ENCODE measurements at regions not wholly inside any gene's neighbourhood (a gene's known extent, or its start where the extent isn't known, plus 50 kb on each side); places are given as distances from the start of the nearest gene placed in this dataset.

DNA sequence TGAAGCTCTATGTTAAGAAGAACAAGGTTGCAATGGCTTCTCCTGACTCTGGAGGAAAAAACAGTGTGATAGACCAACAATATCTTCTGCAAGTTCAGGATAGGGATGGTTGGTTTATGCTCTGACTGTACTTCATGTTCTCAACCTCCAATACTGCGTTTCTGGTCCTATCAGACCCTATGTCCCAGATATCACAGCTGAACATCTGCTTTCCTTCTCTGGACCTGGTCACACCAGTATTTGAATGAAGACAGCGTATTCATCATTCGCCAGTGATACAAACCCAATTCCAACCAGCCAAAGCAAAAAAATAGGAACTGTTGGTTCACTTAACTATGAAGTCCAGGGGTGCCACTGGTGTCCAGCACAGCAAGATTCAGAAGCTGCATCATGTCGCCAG lies 124.5 kb upstream of the KLF3 start:
- ATAC-seq (ENCODE audit: low FRiP score) (no peak), DNase-seq (ENCODE audit: low spot score) (no peak)

DNA sequence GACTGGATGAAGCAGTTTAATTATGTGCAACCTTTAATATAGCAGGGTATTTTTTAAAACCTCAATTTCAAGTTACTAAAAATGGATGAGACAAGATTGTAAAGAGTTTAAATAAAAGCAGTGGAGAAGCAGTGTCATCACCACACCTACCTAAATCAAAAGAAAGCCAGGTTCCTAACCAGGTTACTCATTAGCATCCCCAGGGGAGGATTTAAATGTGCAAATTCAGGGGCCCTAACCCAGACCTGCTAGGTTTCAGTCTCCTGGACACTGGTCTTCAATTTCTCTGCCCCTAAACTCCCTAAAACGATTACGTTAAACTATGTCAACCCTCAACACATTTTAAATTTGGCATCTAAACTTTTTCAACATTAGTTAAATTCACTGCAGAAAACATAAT lies 116.9 kb upstream of the KLF3 start:
- TF ChIP-seq, protein P1, sequence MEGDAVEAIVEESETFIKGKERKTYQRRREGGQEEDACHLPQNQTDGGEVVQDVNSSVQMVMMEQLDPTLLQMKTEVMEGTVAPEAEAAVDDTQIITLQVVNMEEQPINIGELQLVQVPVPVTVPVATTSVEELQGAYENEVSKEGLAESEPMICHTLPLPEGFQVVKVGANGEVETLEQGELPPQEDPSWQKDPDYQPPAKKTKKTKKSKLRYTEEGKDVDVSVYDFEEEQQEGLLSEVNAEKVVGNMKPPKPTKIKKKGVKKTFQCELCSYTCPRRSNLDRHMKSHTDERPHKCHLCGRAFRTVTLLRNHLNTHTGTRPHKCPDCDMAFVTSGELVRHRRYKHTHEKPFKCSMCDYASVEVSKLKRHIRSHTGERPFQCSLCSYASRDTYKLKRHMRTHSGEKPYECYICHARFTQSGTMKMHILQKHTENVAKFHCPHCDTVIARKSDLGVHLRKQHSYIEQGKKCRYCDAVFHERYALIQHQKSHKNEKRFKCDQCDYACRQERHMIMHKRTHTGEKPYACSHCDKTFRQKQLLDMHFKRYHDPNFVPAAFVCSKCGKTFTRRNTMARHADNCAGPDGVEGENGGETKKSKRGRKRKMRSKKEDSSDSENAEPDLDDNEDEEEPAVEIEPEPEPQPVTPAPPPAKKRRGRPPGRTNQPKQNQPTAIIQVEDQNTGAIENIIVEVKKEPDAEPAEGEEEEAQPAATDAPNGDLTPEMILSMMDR (IDR thresholded peaks at IDR 0.05): no peak
- DNase-seq (ENCODE audit: low spot score) (no peak), ATAC-seq (ENCODE audit: low FRiP score) (no peak)

More for the DNA sequence above, 124.5 kb upstream of the KLF3 start:
- TF ChIP-seq, protein P1 (IDR thresholded peaks at IDR 0.05): no peak

DNA sequence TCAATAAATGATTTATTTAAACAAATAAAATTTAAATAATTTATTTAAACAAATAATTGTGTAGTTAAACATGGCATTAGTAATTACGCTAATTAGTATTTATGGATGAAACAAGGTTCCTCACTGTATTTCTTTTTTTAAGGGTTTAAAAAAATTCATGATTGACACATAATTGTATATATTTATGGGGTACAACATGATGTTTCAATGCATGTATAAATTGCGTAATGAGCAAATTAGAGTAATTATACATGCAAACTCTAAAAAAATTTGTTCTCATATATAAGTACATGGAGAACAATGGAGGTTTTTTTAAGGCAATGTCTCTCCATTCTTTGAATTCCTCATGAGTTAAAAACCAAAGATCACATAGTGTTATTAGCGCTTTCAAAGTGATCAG lies 115.7 kb upstream of the KLF3 start:
- DNase-seq (ENCODE audit: low spot score) (no peak), ATAC-seq (ENCODE audit: low FRiP score) (no peak)
- TF ChIP-seq, protein P1 (IDR thresholded peaks at IDR 0.05): no peak

DNA sequence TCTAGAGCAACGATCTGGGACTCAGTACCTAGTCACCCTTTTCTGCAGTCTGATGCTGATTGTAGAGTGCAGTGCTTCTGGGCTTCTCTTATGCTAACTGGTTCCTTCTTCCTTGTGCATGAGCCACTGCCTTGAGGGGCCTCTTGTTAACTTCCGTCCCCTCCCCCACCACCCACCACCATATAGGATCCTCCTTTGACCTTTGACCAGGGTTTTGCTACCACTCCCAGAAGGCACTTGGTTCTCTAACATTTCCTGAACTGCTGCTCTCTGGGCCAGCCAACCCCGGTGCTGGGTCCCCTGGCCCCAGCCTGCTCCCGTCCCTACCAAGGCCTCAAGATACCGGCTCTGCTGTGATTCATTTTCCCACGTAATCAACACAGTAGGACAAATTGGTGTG lies 104.6 kb upstream of the KLF3 start:
- TF ChIP-seq, protein P1 (IDR thresholded peaks at IDR 0.05): no peak
- DNase-seq (ENCODE audit: low spot score): no peak
- no peak for ATAC-seq (ENCODE audit: low FRiP score)

DNA sequence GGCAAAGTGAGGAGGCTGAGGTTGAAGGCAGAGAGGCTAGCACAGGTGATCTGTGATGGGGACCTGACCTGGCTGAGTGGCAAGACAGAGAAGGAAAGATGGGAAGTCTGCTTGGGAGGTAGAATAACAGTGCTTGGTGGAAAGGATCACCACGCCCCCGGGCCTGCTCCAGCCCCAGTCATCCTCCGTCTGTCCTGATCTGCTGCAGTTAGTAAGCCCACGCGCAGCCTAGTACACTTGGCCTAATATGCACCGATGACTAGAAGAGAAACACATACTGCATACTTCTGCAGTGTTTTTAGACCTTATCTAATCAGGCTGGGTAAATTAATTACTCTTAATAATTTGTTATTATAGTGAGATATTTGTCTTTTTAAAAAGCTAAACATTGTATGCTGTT lies 103.7 kb upstream of the KLF3 start:
- ATAC-seq (ENCODE audit: low FRiP score) (no peak), DNase-seq (ENCODE audit: low spot score) (no peak)
- TF ChIP-seq, protein P1 (IDR thresholded peaks at IDR 0.05): no peak

DNA sequence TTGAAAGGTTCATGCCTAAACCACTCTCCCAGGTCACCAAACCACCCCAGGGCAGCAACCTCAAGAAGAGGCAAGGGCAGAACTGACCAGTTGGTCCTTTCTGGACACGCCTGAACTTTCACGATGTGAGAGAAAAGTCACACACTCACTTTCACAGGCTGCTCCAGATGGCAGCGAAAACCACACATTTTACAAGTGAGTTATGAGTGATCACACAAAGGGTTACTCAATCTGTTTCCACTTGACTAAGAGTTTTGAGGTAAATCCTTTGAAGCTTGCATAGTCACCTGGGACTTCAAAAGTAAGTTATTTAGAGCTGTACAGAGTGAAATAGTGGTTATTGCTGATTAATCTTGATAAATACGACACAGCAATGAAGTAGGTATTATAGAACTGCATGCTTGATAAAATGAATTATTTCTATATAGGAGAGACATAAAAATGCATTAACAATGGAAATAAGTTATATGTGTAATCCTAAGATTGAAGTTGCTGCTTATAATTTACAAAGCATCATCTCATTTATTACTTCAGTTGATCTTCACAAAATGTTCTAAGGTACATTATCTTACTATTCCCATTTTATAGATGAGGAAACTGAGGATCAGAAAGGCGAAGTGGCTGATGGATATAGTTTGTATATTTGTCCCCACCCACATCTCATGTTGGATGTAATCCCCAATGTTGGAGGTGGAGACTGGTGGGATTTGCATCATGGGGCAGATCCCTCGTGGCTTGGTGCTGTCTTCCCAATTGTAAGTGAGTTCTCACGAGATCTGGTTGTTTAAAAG lies 103.0 kb upstream of the KLF3 start:
- DNase-seq (ENCODE audit: low spot score): no peak
- TF ChIP-seq, protein P1 (IDR thresholded peaks at IDR 0.05): no peak
- no peak for ATAC-seq (ENCODE audit: low FRiP score)

DNA sequence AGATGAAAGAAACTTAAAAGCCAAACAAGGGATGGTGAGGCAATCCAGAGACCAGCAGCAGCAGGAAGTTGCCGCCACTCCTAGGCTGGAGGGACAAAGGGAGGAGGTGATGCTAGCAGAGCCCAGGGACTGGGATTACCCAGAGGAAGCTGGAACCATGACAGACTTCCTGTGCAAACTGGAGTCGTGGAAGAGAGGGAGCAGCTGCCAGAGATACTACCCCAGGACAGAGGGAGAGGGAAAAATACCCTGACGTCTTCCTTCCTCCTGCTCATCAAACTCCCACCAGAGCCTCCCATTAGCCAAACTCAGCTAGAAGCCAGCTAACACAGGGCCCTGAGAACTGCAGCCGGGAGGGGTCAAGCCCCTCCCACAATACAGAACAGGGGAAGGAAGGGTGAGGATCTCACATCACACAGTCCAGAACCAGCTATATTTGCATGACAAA lies 101.2 kb upstream of the KLF3 start:
- TF ChIP-seq, protein P1 (IDR thresholded peaks at IDR 0.05): no peak
- DNase-seq (ENCODE audit: low spot score) (no peak), ATAC-seq (ENCODE audit: low FRiP score) (peak; percentile 43)
